H1 (cell line): ENCODE measurements at regions not wholly inside any gene's neighbourhood (a gene's known extent, or its start where the extent isn't known, plus 50 kb on each side); places are given as distances from the start of the nearest gene placed in this dataset.

ENCODE experiments used
- ATF3 ChIP-seq: IDR thresholded peaks from 2 replicates; pipeline ENCODE4 v1.6.1; 2011; ENCODE audit warnings: low read depth, mild to moderate bottlenecking, low read length; ENCODE audit not compliant: insufficient read depth
- CTCF ChIP-seq, 3 experiments: IDR thresholded peaks; 1 replicate in 2 of 3; 2 replicates in 1 of 3; pipeline versions ENCODE4 v1.5.1 to v1.6.1; 2011; ENCODE audit warnings: low read length in 3 of 3, mild to moderate bottlenecking in 3 of 3, inconsistent platforms in 2 of 3, low read depth in 1 of 3, moderate library complexity in 1 of 3; ENCODE audit not compliant: insufficient read depth in 1 of 3; ENCODE audit errors: control extremely low read depth in 1 of 3
- EGR1 ChIP-seq: IDR thresholded peaks from 2 replicates; pipeline ENCODE4 v1.6.1; 2011; ENCODE audit warnings: low read depth, low read length, borderline replicate concordance
- EP300 ChIP-seq, 2 experiments: IDR thresholded peaks; 1 replicate in 1 of 2; 2 replicates in 1 of 2; pipeline ENCODE4 v1.6.1; 2011 to 2012; ENCODE audit warnings: low read depth in 2 of 2, low read length in 2 of 2, mild to moderate bottlenecking in 2 of 2, borderline replicate concordance in 1 of 2, inconsistent platforms in 1 of 2, moderate library complexity in 1 of 2
- GABPA ChIP-seq: IDR thresholded peaks from 2 replicates; pipeline ENCODE4 v1.6.1; 2011; ENCODE audit warnings: mild to moderate bottlenecking, low read length, moderate library complexity, borderline replicate concordance; ENCODE audit not compliant: insufficient read depth
- JUN ChIP-seq: IDR thresholded peaks from 2 replicates; pipeline ENCODE4 v1.6.1; 2011; ENCODE audit warnings: low read depth, mild to moderate bottlenecking, improper control_type of control experiment, low read length
- POLR2A ChIP-seq, 2 experiments: IDR thresholded peaks; 1 replicate in 1 of 2; 2 replicates in 1 of 2; pipeline ENCODE4 v1.6.1; 2011; ENCODE audit warnings: low read depth in 2 of 2, low read length in 2 of 2, mild to moderate bottlenecking in 2 of 2; ENCODE audit errors: control extremely low read depth in 1 of 2
- POLR2AphosphoS5 ChIP-seq: IDR thresholded peaks from 2 replicates; pipeline ENCODE4 v1.6.1; 2011; ENCODE audit warnings: low read depth, low read length
- RAD21 ChIP-seq, 2 experiments: IDR thresholded peaks in 1 of 2; conservative IDR thresholded peaks in 1 of 2; 2 replicates each; pipeline ENCODE4 v1.6.1; 2011; ENCODE audit warnings: low read depth in 2 of 2, low read length in 2 of 2, improper control_type of control experiment in 1 of 2, inconsistent platforms in 1 of 2, mild to moderate bottlenecking in 1 of 2, moderate library complexity in 1 of 2
- SIN3A ChIP-seq, 2 experiments: IDR thresholded peaks in 1 of 2; conservative IDR thresholded peaks in 1 of 2; 2 replicates each; pipeline ENCODE4 v1.6.1; 2011 to 2012; ENCODE audit warnings: low read length in 2 of 2, improper control_type of control experiment in 1 of 2, low read depth in 1 of 2, mild to moderate bottlenecking in 1 of 2
- TAF1 ChIP-seq: IDR thresholded peaks from 2 replicates; pipeline ENCODE4 v1.6.1; 2011; ENCODE audit warnings: mild to moderate bottlenecking, low read depth, low read length
- USF2 ChIP-seq: IDR thresholded peaks from 2 replicates; pipeline ENCODE4 v1.6.1; 2011; ENCODE audit warnings: low read length, improper control_type of control experiment

- TF ChIP-seq JUN (no peak), CTCF (IDR thresholded peaks at IDR 0.05; ENCODE audit: control extremely low read depth in 1 of 3, insufficient read depth in 1 of 3, low read depth in 1 of 3, low read length in 3 of 3) (no peak), RAD21 (IDR thresholded peaks at IDR 0.05 in 1 of 2, conservative IDR thresholded peaks at IDR 0.05 in 1 of 2; ENCODE audit: low read depth in 2 of 2, low read length in 2 of 2) (no peak), USF2 (no peak), EP300 (IDR thresholded peaks at IDR 0.05; ENCODE audit: borderline replicate concordance in 1 of 2, low read depth in 2 of 2, low read length in 2 of 2) (no peak), POLR2A (IDR thresholded peaks at IDR 0.05; ENCODE audit: control extremely low read depth in 1 of 2, low read depth in 2 of 2, low read length in 2 of 2) (no peak), EGR1 (no peak), ATF3 (no peak), GABPA (no peak), POLR2AphosphoS5 (no peak), TAF1 (no peak), SIN3A (conservative IDR thresholded peaks at IDR 0.05 in 1 of 2, IDR thresholded peaks at IDR 0.05 in 1 of 2; ENCODE audit: low read depth in 1 of 2, low read length in 2 of 2) (no peak)
Measured at GRCh38 chr13:40494513-40494912, 171.9 kb downstream of the FOXO1 start.
